ENCODE measurements at regions not wholly inside any gene's neighbourhood (a gene's known extent, or its start where the extent isn't known, plus 50 kb on each side); places are given as distances from the start of the nearest gene placed in this dataset.
A peak's percentile ranks its signal among the peaks of the same experiment; 100 is the strongest.
"Not testable (repeated sequence)": the region's sequence is repeated elsewhere in the genome, so short reads cannot be mapped to it uniquely, and the experiment has no call there.

DNA sequence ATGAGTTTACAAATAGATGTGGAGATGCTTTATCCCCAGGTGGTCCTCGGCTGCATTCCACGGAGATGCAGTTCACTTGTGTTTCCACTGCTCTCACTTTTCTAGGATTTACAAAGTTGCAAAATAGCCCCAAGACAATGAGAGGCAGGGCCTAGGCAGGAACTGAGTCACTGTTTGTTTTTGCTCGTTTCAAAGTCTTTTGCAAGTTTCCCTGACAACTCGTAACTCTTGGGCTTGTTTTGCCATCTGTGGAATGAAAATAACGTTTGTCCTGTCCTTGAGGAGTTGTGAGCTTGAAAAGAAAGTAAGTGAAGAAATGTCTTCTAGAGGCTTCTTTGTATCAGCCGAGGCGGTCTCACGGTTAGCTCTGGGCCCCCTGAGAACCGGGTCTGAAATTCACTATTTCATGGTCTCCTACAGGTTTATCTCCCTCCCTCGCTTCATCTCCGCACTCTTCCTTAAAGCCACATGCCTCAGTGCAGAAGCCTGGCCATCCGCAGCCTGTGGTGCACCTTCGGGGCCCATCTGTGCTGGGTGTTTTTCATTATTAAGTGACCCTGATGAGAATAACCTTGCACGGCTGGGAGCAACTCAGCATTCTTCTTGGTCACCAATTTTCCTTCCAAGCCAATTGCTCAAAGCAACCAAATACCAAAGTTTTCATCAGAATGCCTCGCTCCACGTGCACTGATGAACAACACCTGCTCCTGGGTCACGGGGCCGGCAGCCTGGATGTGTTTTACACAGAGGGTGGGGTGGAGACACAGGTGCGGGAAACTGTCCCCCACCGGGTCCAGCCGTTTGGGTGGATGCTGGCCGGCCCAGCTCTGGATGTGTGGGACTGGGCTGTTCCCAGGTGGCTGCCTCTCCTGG is 172.4 kb downstream of the LAT start:
- peak; percentile 76 for DNase-seq

DNA sequence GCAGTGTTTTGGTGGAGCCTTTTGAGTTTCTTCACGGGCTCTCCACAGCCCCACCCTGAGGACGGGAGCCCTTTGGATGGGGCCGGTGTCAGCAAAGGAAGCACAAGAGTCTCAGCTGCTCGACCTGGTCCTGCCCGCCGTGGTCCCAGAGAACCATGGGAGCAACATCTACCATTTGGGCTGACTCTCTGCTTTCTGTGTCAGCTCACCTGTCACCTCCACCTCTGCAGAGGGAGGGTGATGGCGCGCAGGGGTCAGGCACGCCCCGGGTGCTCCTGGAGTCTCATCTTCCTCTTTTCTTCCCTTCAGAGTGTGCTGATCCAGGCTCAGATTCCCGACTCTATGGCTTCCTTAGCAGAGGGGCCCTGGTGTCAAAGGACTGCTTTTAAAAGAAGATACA is 171.7 kb downstream of the LAT start:
- DNase-seq, result no peak

DNA sequence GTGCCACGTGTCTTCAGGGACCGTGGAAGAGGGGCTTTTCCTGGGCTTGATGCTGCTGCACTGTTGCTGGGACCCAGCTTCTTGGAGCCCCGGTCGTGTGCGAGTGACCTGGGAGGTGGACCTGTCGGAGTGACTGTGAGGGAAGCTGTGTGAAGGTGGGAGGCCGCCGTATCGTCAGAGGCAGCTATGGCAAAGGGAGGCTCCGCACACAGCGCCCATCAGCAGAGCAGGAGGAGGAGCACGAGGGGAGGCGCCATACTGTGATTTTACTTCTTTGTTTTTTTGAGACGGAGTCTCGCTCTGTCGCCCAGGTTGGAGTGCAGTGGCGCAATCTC is 171.0 kb downstream of the LAT start:
- not testable (repeated sequence) for DNase-seq

DNA sequence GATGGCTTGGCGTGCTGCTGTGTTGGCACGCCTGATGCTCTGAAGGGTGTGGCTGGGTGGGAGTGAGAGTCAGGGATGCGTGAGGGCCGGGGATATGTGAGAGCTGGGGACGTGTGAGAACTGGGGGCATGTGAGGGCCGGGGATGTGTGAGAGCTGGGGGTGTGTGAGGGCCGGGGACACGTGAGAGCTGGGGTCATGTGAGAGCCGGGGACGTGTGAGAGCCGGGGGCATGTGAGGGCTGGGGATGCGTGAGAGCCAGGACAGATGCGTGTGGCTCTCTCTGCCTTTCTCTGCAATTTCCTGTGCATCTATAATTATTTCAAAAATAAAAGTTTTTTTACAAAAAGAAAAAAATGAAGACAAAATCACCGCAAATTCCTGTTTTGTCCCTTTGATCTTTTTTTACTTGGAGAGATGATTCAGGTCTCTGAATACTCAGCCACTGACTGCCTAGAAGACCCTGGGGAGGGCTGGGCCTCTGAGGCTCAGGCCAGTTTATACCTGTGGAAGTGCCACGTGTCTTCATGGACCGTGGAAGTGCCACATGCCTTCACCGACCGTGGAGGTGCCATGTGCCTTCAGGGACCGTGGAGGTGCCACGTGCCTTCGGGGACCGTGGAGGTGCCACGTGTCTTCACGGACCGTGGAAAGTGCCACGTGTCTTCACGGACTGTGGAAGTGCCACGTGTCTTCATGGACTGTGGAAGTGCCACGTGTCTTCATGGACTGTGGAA is 170.4 kb downstream of the LAT start:
- not testable (repeated sequence) for DNase-seq

DNA sequence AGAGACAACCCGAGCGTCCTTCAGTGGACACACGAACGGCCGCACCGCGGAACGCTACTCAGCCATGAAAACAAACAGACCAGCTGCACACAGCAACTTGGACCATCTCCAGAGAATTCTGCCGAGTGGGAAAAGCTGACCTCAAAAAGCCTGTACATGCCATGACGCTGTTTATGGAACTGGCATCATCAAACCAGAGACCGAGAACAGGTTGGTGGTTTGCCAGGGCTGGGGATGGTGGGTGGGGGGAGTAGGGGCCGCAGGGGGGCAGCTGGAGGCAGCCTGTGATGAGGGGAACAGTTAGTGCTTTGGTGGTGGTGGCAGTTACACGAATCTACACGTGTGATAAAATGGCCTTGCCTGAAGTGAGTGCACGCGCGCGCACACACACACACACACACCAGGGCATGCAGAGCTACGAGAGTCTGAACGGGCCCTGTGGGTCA is 169.8 kb downstream of the LAT start:
- DNase-seq, result no peak

DNA sequence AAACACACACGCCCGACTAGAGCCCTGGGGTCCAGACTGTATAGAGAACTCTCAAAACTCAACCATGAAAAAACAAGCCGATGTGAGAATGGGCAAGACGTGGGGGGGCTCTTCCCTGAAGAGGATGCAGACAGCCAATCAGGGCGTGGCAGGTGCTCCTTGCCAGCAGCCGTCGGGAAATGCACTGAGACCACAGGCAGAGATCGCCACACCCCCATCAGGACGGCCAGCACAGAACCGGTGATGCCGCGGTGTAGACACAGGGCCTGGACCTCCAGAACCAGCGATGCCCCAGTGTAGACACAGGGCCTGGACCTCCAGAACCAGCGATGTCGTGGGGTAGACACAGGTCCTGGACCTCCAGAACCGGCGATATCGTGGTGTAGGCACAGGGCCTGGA is 169.2 kb downstream of the LAT start:
- DNase-seq, result no peak

DNA sequence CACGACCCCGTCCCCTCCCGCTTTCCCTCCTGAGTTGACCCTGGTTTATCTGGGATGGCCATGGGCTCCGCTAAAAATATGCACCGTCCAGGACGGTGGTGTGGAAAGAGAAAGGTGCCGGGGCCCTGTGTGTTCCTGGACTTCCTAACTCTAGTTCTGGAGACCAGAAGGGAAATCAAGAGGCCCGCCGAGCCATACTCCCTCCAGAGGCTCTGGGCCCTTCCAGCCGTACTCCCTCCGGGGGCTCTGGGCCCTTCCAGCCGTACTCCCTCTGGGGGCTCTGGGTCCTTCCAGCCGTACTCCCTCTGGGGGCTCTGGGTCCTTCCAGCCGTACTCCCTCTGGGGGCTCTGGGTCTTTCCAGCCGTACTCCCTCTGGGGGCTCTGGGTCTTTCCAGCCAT is 168.5 kb downstream of the LAT start:
- DNase-seq, result not testable (repeated sequence)

DNA sequence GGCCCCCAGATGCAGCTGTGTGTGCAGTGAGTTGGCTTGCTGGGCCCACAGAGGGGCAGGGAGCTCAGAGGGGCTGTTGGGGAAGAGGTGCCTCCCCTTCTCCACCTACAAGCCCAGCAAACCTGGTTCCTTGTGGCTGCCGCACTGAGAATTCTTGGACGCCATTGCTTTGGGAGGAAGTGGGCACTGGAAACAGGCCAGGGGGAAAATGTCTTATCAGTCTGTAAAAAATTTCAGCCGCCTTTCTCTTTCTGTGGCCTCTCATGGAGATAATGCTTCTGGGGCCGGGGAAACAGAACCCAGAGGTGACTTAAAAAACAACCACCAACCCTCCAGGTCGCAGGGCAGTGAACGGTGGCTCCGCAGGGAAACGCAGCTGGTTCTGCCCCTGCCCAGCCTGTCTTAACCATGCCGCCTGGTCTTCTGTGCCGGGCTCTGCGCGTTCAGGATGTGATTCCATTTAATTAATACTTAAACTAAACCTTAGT is 167.7 kb downstream of the LAT start:
- not testable (repeated sequence) for DNase-seq

DNA sequence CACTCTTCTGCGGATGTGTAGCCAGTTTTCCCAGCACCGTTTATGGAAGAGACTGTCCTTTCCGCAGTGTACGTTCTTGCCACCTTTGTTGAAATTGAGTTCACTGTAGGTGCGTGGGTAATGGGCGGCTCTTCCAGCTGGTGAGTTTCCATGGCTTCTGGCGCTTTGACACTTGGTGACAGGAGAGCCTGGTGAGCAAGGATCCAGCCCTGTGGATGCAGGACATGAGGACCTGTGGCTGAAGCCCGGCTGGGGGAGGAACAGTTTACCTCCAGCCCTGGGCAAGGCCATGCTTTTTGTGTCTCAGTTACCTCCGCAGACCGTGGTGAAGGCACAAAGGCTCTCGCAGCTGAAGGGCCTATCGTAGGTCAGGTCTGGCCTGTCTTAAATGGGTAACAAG is 166.5 kb downstream of the LAT start:
- no peak for DNase-seq

DNA sequence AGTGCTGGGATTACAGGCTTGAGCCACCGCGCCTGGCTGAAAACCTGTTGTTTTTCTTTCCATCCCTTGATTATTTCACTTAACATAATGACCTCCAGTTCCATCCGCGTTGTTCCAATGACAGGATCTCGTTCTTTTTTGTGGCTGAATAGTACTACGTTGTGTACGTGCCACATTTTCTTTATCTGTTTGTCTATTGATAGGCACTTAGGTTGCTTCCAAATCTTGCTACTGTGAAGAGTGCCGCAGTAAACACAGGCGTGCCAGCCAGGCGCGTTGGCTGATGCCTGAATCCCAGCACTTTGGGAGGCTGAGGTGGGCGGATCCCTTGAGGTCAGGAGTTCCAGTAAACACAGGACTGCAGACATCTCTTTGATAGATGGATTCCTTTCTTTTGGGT is 165.1 kb downstream of the LAT start:
- DNase-seq, result not testable (repeated sequence)

DNA sequence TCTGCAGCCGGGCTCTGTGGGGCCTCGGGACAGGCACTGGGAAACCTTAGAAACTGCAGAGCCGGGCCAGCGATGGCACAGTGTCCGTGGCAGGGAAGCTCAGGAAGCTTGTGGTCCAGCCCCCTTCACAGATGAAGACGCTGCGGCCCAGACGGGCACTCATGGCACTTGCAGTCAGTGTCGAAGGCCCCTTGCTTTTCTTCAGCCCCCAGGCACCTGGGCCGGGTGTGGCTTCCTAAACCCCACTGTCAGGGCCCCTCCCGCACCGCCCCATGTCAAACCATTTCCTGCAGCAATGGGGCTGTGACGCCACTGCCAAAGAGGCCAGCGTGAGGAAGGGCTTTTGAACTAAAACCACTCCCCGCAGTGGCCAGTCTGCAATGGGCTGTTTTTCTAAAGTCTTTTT is 164.0 kb downstream of the LAT start:
- no peak for DNase-seq

DNA sequence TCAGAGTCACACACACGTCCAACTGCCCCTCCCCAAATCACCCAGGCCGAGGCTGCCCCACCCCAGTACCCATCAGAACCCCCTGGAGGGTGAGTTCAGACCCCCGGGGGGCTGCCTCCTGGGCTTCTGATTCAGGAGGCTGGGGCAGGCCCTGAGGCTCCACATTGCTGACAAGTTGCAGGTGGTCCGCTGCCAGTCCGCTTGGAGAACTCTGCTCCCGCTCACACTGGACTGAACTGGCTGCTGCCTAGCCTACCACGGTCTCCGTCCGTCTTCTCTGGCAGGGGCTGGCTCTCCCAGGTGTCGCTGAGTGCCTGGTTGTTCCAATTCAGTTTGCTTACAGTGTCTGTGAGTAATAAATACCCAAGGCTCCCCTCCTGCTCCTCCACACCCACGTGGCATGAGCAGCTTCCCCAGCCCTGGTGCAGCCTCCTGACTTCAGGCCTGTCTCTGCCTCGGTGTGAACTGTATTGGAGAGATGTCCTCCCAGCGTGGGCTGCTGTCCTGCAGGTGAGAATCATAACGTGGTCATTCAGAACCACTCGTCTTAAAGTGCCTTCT is 163.4 kb downstream of the LAT start:
- no peak for DNase-seq

DNA sequence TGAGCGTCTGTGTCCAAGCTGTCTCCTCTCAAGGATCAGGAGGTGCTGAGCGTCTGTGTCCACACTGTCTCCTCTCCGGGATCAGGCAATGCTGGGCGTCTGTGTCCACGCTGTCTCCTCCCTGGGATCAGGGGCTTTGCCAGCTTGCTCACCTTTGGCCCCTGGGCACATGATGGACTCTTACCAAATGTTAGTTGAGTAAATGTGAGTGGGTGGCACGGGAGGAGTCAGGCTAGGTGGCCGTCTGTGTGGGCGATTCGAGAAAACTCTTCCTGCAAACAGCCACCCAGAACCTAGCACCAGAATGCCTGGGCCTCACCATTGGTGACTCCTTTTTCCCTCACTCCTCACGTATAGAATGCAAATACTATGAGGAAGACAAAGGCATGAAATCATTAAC is 162.9 kb downstream of the LAT start:
- not testable (repeated sequence) for DNase-seq

DNA sequence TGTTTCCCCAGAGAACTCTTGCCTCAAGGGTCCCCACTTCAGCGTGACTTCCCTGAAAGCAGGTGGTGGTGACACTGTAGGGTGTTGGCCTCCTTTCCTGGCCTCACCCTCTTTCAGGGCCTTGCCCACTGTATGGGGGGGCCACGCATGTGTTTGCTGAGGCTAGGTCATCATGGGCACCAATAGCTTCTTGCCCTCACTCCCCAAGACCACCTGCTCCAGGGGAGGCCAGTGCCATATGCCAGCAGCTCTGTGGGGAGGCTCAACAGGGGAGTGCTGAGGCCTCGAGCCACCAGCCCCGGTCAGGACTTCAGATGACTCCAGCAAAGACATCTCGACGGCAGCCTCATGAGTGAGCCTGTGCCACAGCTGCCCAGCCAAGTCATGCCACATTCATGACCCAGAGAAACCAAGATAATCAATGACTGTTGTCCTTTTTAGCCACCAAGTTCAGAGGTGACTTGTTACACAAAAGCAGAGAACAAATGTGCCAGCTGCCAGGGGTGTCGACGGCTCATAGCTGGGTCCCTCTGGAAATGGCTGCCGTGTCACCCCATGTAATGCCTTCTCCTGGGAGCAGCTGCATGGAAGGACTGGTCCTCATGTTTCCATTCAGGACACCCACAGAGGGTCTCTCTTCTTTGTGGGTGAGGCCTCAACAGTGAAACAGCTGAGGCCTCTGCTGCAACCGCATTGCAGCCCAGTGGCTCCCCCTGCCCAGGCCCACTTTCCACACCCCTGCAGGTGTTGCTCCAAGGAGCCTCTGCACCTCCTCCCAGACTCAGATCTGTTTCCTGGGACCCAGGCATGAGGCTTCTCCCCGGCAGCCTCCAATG is 162.2 kb downstream of the LAT start:
- not testable (repeated sequence) for DNase-seq

DNA sequence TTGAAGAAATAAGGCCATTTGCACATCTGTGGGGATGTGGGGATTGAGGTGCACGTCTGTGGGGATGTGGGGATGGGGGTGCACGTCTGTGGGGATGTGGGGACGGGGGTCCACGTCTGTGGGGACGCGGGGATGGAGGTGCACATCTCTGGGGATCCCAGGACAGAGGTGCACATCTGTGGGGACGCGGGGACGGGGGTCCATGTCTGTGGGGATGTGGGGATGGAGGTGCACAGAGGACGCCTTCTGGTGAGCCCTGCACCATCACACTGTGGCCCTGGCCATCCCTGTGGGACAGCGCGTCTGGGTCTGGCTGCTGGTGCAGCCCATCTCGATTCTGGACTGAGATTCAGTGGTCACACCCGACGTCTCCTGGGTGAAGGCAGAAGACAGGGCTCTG is 161.4 kb downstream of the LAT start:
- DNase-seq, result no peak

DNA sequence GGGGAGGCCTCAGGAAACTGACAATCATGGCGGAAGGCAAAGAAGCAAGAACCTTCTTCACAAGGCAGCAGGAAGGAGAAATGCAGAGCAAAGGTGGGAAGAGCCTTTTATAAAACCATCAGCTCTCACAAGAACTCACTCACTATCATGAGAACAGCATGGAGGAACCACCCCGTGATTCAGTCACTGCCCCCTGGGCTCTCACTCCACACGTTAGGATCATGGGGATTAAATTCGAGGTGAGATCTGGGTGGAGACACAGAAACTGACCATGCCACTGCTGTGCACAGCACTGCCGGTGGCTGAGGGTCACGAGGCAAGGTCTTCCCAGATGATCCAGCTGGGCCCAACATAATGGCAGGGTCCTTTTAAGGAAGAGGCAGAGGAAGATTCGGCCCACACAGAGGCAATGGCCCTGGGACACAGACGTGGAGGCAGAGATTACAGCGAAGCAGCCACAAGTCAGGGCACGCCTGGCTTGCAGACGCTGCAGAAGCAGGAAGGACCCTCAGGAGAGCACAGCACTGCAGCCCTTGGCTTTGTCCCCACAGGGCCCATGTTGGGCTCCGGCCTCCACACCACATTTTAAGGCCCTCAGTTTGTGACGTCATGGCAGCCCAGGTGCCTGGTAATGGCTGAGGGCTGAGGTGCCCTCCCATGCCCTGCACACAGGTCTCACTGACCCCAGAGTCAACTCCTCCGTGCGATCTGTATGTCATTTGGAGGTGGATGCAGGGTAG is 160.8 kb downstream of the LAT start:
- DNase-seq, result not testable (repeated sequence)

DNA sequence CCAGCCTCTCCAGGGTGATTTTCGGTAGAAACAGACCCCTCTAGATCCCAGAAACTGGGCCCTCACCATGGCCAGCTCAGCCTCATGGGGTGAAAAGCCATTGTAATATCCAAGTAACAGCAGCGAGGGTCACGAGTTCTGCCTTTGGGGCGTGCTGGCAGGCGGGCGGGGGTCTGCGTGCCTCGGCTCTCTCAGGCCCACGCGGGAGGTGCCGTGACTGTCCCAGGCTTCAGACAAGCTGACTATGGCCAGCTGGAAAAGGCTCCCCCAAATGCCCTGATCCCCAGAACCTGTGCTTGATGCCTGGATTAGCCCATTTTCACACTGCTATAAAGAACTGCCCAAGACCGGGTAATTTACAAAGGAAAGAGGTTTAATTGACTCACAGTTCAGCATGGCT is 160.2 kb downstream of the LAT start:
- DNase-seq, result not testable (repeated sequence)

DNA sequence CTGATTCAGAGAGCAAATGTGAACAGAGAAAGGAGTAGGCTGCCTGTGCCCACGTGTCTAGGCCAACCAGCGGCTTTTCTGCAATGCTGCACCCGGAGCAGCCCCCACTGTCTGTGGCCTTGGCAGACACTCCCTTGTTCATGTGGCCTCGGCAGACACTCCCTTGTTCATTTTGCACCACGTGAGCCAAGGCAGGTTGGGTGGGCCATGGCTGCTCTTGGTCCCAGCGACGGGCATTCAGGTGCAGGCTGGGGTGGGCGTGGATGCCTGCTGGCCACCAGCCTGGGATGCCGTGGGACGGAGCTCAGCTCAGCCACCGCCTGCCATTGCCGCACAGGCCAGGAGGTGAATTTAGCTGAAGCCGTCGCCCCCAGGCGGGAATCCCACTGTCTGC is 159.8 kb downstream of the LAT start:
- not testable (repeated sequence) for DNase-seq

DNA sequence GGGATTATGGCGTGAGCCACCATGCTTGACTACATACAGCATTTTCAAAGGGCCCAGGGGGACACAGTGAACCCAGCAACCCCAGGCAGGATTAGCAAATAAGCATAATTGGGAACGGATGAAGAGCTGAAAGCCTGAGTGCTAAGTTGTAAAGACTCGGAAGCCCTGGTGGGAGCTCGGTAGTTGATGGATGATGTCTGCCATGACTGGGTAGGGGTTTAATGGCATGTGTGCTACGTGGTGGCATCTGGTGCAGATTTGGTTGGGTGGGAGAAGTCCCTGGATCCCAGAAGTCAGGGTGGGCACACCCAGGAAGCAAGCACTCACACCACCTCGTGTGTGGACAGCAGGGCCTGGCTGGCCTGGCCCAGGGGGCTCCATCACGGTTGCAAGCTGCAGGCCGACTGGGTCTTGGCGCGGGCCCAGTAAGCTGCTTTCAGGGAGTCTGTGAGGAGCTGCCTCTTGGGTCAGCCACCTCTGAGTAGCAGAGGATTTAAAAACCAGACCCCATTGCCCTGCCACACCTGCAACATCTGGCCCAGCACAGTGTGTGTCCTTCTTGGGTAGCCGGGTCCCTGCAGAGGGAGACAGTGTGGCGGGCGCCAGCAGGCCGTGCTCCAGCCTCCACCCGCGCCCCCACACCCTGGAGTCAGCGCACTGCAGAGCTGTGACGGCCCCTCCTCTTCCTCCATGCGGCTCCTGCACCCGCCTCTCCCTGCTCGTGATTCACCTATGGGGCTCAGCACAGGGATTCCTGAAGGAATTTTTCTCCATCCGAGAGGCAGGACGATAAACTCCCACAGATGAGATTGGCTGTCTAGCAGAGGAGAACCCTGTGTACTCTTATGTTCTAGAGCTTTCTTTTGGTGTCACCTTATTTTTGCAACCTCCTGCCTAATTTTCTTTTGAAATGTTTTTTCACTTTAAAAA is 159.2 kb downstream of the LAT start:
- not testable (repeated sequence) for DNase-seq

DNA sequence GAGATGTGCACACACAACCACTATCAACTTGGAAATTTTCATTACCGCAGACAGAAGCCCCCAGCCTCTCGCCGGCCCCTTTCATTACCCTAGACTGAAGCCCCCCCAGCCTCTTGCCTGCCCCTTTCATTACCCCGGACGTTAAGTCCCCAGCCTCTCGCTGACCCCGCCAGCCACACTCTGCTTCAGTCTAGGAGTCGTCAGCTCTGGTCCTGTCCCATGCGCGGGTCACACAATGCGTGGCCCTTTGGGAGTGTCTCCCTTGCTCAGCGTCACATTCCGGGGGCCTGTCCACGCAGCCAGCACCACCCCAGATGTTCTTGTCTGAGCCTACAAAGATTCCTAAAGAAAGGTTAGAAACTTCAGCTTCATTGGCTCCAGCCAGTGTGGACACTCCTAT is 157.7 kb downstream of the LAT start:
- not testable (repeated sequence) for DNase-seq

Measured in T1000 (cell line).